ENCODE measurements at regions not wholly inside any gene's neighbourhood (a gene's known extent, or its start where the extent isn't known, plus 50 kb on each side); places are given as distances from the start of the nearest gene placed in this dataset.

DNA sequence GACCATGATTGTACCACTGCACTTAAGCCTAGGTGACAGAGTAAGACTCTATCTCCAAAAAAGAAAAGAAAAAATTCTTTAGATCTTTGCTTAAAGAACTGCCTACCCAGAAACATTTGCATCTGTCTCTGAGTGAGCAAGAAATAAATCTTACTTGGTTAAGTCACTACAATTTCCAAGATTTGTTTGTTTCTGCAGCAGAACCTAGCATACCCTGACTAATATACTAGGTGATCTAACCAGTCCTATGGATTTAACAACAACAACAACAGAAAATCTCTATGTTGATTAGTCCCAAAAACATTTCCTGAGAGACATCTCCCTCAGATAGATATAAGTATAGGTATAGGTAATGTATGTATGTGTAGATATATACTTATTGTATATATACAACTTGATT, 549.3 kb upstream of the PSMD7 start:
- Histone ChIP-seq H3K27me3 (ENCODE audit: insufficient read depth, low read length) (peaks cover 14% of the 10 kb centered on the region), H4K20me1 (ENCODE audit: insufficient read depth) (no peaks in the 10 kb centered on the region), H3K9ac (ENCODE audit: low read length) (no peak overlapping the region), H3K4me2 (ENCODE audit: low read length) (no peak overlapping the region), H3K4me1 (ENCODE audit: control insufficient read depth in 1 of 2, insufficient read depth in 2 of 2, low read length in 2 of 2) (no peaks in the 10 kb centered on the region), H3K27ac (ENCODE audit: low read depth, low read length) (no peak overlapping the region), H3K36me3 (ENCODE audit: control insufficient read depth in 1 of 2, insufficient read depth in 2 of 2, low read length in 2 of 2) (no peaks in the 10 kb centered on the region), H3K9me2 (ENCODE audit: insufficient read depth) (no peaks in the 10 kb centered on the region), H3K4me3 (replicated peaks in 1 of 2; ENCODE audit: low read depth in 1 of 2, low read length in 2 of 2) (no peak overlapping the region), H2AFZ (ENCODE audit: low read depth, low read length, poor library complexity, severe bottlenecking) (no peak overlapping the region), H3K79me2 (ENCODE audit: insufficient read depth, low read length) (no peaks in the 10 kb centered on the region), H3K9me3 (ENCODE audit: control insufficient read depth in 1 of 2, insufficient read depth in 1 of 2, low read depth in 1 of 2, low read length in 2 of 2) (no peaks in the 10 kb centered on the region)
- TF ChIP-seq, protein P1, sequence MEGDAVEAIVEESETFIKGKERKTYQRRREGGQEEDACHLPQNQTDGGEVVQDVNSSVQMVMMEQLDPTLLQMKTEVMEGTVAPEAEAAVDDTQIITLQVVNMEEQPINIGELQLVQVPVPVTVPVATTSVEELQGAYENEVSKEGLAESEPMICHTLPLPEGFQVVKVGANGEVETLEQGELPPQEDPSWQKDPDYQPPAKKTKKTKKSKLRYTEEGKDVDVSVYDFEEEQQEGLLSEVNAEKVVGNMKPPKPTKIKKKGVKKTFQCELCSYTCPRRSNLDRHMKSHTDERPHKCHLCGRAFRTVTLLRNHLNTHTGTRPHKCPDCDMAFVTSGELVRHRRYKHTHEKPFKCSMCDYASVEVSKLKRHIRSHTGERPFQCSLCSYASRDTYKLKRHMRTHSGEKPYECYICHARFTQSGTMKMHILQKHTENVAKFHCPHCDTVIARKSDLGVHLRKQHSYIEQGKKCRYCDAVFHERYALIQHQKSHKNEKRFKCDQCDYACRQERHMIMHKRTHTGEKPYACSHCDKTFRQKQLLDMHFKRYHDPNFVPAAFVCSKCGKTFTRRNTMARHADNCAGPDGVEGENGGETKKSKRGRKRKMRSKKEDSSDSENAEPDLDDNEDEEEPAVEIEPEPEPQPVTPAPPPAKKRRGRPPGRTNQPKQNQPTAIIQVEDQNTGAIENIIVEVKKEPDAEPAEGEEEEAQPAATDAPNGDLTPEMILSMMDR (IDR thresholded peaks at IDR 0.05 in 2 of 3, conservative IDR thresholded peaks at IDR 0.05 in 1 of 3; ENCODE audit: borderline replicate concordance in 1 of 3, insufficient read depth in 1 of 3, low read depth in 2 of 3, low read length in 2 of 3): no peak
- TF ChIP-seq JUND (IDR thresholded peaks at IDR 0.05) (no peak), SRF (IDR thresholded peaks at IDR 0.05; ENCODE audit: low read depth) (no peak)
- BruUV-seq (replicated peaks): no TSS peak
- DNase-seq (ENCODE audit: low read depth, low spot score) (no peak), ATAC-seq (no peak)
- intact Hi-C loops (cut with micrococcal nuclease): no loop called here
- RAD21 ChIA-PET (ENCODE audit: low non-redundant PET in 1 of 2, low total read pairs in 2 of 2, uncharacterized antibody in 2 of 2, unreplicated experiment in 2 of 2): no interaction called here
- CTCF ChIA-PET: no interaction called here
- POLR2A ChIA-PET: no interaction called here

DNA sequence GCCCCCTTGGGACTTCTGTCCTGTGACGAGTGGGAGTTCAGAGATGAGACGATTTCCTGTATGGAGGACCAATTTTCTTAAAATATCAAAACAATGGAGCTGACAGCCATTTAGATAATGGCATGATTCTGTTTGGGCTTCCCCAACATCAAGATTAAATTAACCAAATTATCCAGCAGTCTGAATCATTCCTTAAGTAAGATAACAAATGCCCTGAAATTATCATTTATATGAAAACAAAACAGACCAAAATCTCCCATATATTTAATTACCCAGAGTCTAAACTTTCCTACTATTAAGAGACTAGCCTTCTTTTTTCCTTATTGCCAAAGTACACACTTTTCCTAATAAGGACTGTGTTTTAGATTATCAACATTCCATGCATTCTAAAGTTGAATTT, 550.1 kb upstream of the PSMD7 start:
- H3K9ac ChIP-seq (ENCODE audit: low read length): no peak overlapping the region
- H3K27ac ChIP-seq (ENCODE audit: low read depth, low read length): no peak overlapping the region
- no peak overlapping the region for H3K4me3 ChIP-seq (replicated peaks in 1 of 2; ENCODE audit: low read depth in 1 of 2, low read length in 2 of 2)
- H3K27me3 ChIP-seq (ENCODE audit: insufficient read depth, low read length): peaks cover 6% of the 10 kb centered on the region
- DNase-seq (ENCODE audit: low read depth, low spot score) (no peak), ATAC-seq (no peak)
- H2AFZ ChIP-seq (ENCODE audit: low read depth, low read length, poor library complexity, severe bottlenecking): no peak overlapping the region
- no peaks in the 10 kb centered on the region for H3K79me2 ChIP-seq (ENCODE audit: insufficient read depth, low read length)
- ChIA-PET POLR2A (no interaction called here), RAD21 (ENCODE audit: low non-redundant PET in 1 of 2, low total read pairs in 2 of 2, uncharacterized antibody in 2 of 2, unreplicated experiment in 2 of 2) (no interaction called here), CTCF (no interaction called here)
- no peaks in the 10 kb centered on the region for H4K20me1 ChIP-seq (ENCODE audit: insufficient read depth)
- no TSS peak for BruUV-seq (replicated peaks)
- no peaks in the 10 kb centered on the region for H3K36me3 ChIP-seq (ENCODE audit: control insufficient read depth in 1 of 2, insufficient read depth in 2 of 2, low read length in 2 of 2)
- intact Hi-C loops (cut with micrococcal nuclease): no loop called here
- H3K9me3 ChIP-seq (ENCODE audit: control insufficient read depth in 1 of 2, insufficient read depth in 1 of 2, low read depth in 1 of 2, low read length in 2 of 2): no peaks in the 10 kb centered on the region
- no peaks in the 10 kb centered on the region for H3K9me2 ChIP-seq (ENCODE audit: insufficient read depth)
- H3K4me1 ChIP-seq (ENCODE audit: control insufficient read depth in 1 of 2, insufficient read depth in 2 of 2, low read length in 2 of 2): no peaks in the 10 kb centered on the region
- no peak overlapping the region for H3K4me2 ChIP-seq (ENCODE audit: low read length)
- TF ChIP-seq SRF (IDR thresholded peaks at IDR 0.05; ENCODE audit: low read depth) (no peak), ELF1 (IDR thresholded peaks at IDR 0.05; ENCODE audit: borderline replicate concordance, low read depth) (no peak), RAD21 (IDR thresholded peaks at IDR 0.05; ENCODE audit: low read depth) (no peak), TCF7L2 (IDR thresholded peaks at IDR 0.05; ENCODE audit: borderline replicate concordance, extremely low read depth, insufficient read depth, insufficient read length) (no peak), JUND (IDR thresholded peaks at IDR 0.05) (no peak), SIN3A (IDR thresholded peaks at IDR 0.05; ENCODE audit: low read depth) (no peak), YY1 (IDR thresholded peaks at IDR 0.05; ENCODE audit: extremely low read depth, insufficient replicate concordance, low read depth, low read length) (no peak), EGR1 (IDR thresholded peaks at IDR 0.05; ENCODE audit: low read depth) (no peak), FOSL1 (IDR thresholded peaks at IDR 0.05; ENCODE audit: low read depth) (no peak), EZH2 (IDR thresholded peaks at IDR 0.05) (no peak)
- TF ChIP-seq, protein P2, sequence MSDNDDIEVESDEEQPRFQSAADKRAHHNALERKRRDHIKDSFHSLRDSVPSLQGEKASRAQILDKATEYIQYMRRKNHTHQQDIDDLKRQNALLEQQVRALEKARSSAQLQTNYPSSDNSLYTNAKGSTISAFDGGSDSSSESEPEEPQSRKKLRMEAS (IDR thresholded peaks at IDR 0.05): no peak
- TF ChIP-seq, protein P3, sequence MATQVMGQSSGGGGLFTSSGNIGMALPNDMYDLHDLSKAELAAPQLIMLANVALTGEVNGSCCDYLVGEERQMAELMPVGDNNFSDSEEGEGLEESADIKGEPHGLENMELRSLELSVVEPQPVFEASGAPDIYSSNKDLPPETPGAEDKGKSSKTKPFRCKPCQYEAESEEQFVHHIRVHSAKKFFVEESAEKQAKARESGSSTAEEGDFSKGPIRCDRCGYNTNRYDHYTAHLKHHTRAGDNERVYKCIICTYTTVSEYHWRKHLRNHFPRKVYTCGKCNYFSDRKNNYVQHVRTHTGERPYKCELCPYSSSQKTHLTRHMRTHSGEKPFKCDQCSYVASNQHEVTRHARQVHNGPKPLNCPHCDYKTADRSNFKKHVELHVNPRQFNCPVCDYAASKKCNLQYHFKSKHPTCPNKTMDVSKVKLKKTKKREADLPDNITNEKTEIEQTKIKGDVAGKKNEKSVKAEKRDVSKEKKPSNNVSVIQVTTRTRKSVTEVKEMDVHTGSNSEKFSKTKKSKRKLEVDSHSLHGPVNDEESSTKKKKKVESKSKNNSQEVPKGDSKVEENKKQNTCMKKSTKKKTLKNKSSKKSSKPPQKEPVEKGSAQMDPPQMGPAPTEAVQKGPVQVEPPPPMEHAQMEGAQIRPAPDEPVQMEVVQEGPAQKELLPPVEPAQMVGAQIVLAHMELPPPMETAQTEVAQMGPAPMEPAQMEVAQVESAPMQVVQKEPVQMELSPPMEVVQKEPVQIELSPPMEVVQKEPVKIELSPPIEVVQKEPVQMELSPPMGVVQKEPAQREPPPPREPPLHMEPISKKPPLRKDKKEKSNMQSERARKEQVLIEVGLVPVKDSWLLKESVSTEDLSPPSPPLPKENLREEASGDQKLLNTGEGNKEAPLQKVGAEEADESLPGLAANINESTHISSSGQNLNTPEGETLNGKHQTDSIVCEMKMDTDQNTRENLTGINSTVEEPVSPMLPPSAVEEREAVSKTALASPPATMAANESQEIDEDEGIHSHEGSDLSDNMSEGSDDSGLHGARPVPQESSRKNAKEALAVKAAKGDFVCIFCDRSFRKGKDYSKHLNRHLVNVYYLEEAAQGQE (IDR thresholded peaks at IDR 0.05; ENCODE audit: low read depth): no peak
- TF ChIP-seq, protein P4, sequence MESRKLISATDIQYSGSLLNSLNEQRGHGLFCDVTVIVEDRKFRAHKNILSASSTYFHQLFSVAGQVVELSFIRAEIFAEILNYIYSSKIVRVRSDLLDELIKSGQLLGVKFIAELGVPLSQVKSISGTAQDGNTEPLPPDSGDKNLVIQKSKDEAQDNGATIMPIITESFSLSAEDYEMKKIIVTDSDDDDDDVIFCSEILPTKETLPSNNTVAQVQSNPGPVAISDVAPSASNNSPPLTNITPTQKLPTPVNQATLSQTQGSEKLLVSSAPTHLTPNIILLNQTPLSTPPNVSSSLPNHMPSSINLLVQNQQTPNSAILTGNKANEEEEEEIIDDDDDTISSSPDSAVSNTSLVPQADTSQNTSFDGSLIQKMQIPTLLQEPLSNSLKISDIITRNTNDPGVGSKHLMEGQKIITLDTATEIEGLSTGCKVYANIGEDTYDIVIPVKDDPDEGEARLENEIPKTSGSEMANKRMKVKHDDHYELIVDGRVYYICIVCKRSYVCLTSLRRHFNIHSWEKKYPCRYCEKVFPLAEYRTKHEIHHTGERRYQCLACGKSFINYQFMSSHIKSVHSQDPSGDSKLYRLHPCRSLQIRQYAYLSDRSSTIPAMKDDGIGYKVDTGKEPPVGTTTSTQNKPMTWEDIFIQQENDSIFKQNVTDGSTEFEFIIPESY (IDR thresholded peaks at IDR 0.05; ENCODE audit: extremely low read depth, insufficient replicate concordance, low read length): no peak
